Endothelial cell of hepatic sinusoid (primary cell): ENCODE measurements at regions not wholly inside any gene's neighbourhood (a gene's known extent, or its start where the extent isn't known, plus 50 kb on each side); places are given as distances from the start of the nearest gene placed in this dataset.

Experiments
- in situ Hi-C: cut with HindIII; loops from 2 replicates; pipeline ENCODE4 v1.10.0; 2017; ENCODE audit warnings: low sequenced_read_pairs

DNA sequence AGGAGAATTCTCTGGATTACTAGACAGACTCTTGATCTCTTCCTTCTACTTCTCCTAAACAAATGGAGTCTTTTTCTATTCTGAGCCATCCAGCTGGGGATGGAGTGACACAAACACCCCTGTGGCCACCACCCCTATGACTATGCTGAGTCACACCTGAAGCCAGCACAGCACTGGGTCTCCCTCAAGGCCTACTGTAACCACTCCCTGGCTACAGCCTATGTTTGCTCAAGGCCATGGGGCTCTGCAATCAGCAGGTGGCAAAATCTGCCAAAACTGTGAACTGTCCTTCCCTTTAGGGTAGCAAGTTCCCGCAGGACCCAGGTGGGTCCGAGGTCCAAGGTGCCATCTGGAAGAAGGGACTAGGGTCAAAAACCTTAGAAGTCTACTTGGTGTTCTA lies 132.3 kb downstream of the TINAG start:
- in situ Hi-C loops = no loop called here

DNA sequence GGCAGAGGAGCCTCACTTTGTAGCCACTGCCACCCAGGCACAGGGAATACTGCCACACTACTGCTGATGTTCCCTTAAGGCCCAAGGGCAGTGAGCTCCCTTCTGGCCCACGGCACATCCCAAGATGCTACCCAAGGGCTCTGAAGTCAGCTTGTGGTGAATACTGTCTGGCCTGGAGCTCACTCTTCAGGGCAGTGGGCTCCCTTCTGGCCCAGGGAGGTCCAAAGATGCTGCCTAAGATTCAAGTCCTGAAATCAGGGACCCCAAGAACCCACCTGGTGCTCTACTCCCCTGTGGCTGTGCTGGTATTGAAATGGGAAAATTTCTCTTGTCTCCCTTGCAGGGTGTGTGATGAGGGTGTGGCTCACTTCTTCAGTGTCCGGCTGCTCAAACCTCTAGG lies 132.8 kb downstream of the TINAG start:
- in situ Hi-C loops = no loop called here

- in situ Hi-C loops = no loop called here
Measured at GRCh38 chr6:54441687-54442248, 133.5 kb downstream of the TINAG start.

DNA sequence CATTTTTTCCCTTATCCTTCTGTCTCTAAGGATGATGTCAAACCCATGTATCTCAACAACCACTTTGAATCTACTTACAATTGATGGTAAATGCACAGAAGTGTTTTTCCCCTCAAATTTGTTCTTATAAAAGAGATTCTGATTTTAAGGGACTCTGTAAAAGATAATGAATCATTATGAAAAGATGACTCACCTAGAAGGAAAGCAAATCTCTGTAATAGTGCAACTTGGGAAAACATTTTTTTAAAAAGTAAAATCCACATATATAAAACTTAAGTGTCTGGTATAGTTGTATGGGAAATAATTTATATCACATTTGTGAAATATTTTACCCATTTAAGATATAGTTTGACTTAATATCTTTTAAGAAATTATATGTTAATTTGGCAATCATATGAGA lies 137.0 kb downstream of the TINAG start:
- in situ Hi-C loops = no loop called here

DNA sequence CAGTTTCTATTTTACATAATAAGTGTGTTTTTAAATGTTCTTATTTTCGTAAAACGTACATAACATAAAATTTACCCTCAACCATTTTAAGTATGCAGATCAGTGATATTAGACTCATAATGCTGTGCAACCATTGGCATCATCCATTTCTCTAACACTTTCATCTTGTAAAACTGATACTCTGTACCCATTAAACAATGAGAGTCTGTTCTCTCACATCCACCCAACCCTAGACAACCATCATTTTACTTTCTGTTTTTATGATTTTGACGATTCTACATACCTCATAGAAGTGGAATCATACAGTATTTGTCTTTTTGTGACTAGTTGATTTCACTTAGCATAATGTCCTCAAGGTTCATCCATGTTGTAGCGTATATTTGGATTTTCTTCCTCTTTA lies 140.4 kb downstream of the TINAG start:
- in situ Hi-C loops = no loop called here

GRCh38 chr6:54451516-54451915 lies 143.3 kb downstream of the TINAG start:
- in situ Hi-C loops = no loop called here

GRCh38 chr6:54463354-54464024 lies 155.2 kb downstream of the TINAG start:
- in situ Hi-C loops = no loop called here

DNA sequence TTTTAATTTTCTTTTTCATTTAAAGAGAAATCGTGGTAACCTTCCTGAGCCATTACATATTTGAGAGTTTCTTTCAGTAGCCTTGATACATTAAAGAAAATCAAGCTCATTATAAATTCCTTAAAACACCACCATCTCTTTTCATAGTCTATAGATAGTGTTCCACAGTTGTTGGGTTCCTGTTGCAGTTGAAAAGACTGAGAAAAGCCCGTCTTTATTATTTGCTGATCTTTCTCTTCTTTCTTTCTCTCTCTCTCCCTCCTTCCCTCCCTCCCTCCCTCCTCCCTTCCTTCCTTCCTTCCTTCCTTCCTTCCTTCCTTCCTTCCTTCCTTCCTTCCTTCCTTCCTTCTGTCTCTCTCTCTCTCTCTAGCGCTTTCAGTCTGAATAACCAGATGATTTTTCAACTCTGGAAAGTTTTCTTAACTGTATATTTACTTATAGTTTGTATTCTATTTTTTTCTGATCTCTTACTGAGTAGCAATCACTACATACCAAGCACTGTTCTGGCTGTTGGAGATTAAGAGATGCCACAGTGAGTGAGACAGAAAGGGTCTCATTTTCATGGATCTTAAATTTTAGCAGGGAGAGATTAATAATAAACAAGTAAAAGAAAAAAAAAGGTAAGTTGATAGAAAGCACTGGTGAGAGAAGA lies 157.5 kb downstream of the TINAG start:
- in situ Hi-C loops = no loop called here

GRCh38 chr6:54467384-54467783 lies 159.1 kb downstream of the TINAG start:
- in situ Hi-C loops = no loop called here

GRCh38 chr6:54473328-54473727 lies 165.1 kb downstream of the TINAG start:
- in situ Hi-C loops = no loop called here

- in situ Hi-C loops = no loop called here
Measured at GRCh38 chr6:54474898-54475297, 166.7 kb downstream of the TINAG start.

DNA sequence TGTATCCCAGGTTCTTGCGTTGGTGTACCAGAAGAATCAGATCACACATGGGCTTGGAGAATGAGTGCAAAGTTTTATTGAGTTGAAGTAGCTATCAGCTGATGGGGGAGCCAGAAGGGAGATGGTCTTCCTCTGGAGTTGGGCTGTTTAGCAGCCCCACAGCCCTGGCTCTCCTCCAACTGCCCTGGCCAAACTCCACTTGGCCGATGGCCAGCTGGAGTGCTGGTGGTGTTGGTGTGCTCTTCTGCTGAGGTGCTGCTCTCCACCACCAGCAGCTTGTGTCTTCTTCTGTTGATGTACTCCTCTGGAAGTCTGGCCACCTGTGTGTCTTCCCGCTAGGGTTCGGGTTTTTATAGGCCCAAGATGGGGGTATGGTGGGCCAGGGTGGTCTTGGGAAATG lies 172.8 kb downstream of the TINAG start:
- in situ Hi-C loops = no loop called here

- in situ Hi-C loops = no loop called here
Measured at GRCh38 chr6:54491431-54491830, 183.2 kb downstream of the TINAG start.

GRCh38 chr6:54493138-54493537 lies 184.9 kb downstream of the TINAG start:
- in situ Hi-C loops = no loop called here

GRCh38 chr6:54503144-54503543 lies 194.9 kb downstream of the TINAG start:
- in situ Hi-C loops = no loop called here

DNA sequence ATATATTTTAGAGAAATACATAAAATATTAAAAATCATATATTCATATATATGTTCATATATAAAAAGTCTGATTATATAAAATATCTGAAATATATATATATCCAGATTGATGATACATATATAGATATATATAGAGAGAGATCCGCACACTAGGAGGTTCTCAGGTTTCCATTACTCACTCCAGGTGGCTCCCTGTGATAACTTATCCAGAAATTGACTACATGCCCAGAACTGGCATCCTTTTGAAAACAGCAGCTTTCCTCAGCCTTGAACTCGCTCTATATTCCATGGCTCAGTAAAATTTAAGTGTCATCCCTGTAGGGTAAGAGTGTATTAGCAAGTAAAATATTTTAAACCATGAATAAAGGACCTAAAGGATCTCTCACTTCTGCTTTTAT lies 206.8 kb downstream of the TINAG start:
- in situ Hi-C loops = no loop called here

DNA sequence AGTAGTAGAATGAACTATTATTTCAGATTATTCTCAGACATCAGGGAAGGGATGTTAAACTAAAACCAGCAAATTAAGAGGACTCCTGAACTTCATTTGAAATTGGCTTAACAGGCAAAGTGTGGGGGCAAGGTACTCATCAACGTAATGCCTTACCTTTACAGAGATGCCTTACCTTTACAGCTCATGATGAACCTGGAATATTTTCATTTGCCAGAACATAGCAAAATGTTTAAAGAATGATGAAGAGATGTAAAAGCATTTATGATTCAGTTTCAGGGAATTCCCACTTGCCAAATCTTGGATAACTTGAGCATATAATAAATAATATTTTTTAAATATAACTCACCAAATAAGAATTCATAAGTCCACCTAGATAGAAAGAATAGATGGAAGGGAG lies 207.5 kb downstream of the TINAG start:
- in situ Hi-C loops = no loop called here

DNA sequence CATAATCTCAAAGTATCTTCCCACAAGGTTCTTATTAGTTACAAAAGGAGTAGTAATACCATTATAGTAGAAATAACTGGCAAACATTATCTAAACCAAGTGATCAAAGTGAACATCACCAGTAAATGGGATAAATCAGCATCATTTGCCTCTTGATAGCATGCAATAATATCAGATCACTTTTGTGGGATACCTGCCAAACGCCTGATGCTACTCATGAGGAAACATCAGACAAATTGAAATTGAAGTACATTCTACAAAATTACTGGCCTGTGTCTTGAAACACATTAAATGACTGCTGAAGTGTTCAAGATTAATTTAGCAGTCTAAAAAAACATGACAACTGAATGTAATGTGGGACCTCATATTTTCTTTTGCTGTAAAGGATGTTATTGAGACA lies 208.1 kb downstream of the TINAG start:
- in situ Hi-C loops = no loop called here

GRCh38 chr6:54519161-54519560 lies 210.9 kb downstream of the TINAG start:
- in situ Hi-C loops = no loop called here

DNA sequence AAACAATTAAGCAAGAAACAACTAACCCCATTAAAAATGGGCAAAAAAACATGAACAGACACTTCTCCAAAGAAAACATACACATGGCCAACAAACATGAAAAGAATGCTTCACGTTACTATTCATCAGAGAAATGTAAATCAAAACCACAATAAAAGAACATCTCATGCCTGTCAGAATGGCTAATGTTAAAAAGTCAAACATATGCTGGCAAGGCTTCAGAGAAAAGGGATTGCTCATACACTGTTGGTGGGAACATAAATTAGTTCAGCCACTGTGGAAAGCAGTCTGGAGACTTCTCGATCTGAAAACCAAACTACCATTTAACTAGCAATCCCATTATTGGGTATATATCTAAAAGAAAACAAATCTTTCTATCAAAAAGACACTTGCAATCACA lies 217.5 kb downstream of the TINAG start:
- in situ Hi-C loops = no loop called here

- in situ Hi-C loops = no loop called here
Measured at GRCh38 chr6:54533567-54533966, 225.3 kb downstream of the TINAG start.

- in situ Hi-C loops = no loop called here
Measured at GRCh38 chr6:54535568-54535967, 227.3 kb downstream of the TINAG start.

DNA sequence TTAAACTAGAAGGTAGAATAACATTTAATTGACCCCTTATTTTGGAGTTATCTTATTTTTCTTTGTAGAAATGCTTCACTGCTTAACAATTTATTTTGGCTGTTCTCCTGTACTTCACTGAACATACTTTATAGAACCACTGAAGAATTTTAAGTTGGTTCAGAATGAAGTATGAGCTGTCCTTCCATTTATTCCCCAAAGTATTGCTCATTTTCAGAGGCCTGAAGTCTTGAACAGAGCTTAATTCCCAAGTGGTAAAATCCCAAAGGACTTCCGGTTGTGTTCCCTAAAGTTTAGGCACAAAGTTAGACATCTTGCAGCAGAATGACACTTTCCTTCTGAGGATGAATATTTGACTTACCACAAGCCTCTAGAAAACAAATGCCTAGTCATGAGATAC lies 233.3 kb downstream of the TINAG start:
- in situ Hi-C loops = no loop called here
